ENCODE measurements at regions not wholly inside any gene's neighbourhood (a gene's known extent, or its start where the extent isn't known, plus 50 kb on each side); places are given as distances from the start of the nearest gene placed in this dataset.

GRCh38 chr9:91061506-91061905 is 259.9 kb downstream of the SYK start:
- no peak overlapping the region for H3K4me3 Mint-ChIP-seq
- peaks cover 0 to 4% of the 10 kb centered on the region in 2 donors for H3K27me3 Mint-ChIP-seq

GRCh38 chr9:91062281-91062680 is 260.7 kb downstream of the SYK start:
- Mint-ChIP-seq H3K4me1 (ENCODE audit: low read depth in 2 of 2) (peaks cover 21 to 26% of the 10 kb centered on the region in 2 donors), H3K27ac (peak overlapping the region in 1 of 2 donors; percentile 38), H3K36me3 (peaks cover 5% of the 10 kb centered on the region), H3K9me3 (no peaks in the 10 kb centered on the region), H3K4me3 (no peak overlapping the region), H3K27me3 (peaks cover 0 to 3% of the 10 kb centered on the region in 2 donors)
- no peak for DNase-seq (ENCODE audit: low spot score)
- no peak for ATAC-seq

More at GRCh38 chr9:91061506-91061905, 259.9 kb downstream of the SYK start:
- peak overlapping the region in 1 of 2 donors; percentile 84 for H3K27ac Mint-ChIP-seq
- DNase-seq (ENCODE audit: low spot score), result peak; percentile 23
- ATAC-seq, result no peak
- H3K9me3 Mint-ChIP-seq, result no peaks in the 10 kb centered on the region
- H3K36me3 Mint-ChIP-seq, result peaks cover 5% of the 10 kb centered on the region
- peaks cover 23 to 26% of the 10 kb centered on the region in 2 donors for H3K4me1 Mint-ChIP-seq (ENCODE audit: low read depth in 2 of 2)

- Mint-ChIP-seq H3K9me3 (no peaks in the 10 kb centered on the region), H3K4me1 (ENCODE audit: low read depth in 2 of 2) (peaks cover 16 to 26% of the 10 kb centered on the region in 2 donors), H3K27ac (no peak overlapping the region), H3K4me3 (no peak overlapping the region), H3K36me3 (peaks cover 5% of the 10 kb centered on the region), H3K27me3 (no peaks in the 10 kb centered on the region)
- ATAC-seq (no peak), DNase-seq (ENCODE audit: low spot score) (no peak)
These were observed 261.9 kb downstream of the SYK start for GRCh38 chr9:91063471-91063870.

- Mint-ChIP-seq H3K27ac (no peak overlapping the region), H3K36me3 (peaks cover 5% of the 10 kb centered on the region), H3K4me3 (no peak overlapping the region), H3K27me3 (no peaks in the 10 kb centered on the region), H3K4me1 (ENCODE audit: low read depth in 2 of 2) (peaks cover 21% of the 10 kb centered on the region in 2 donors), H3K9me3 (no peaks in the 10 kb centered on the region)
- ATAC-seq (no peak), DNase-seq (ENCODE audit: low spot score) (no peak)
These were observed 263.8 kb downstream of the SYK start for GRCh38 chr9:91065231-91066041.

GRCh38 chr9:91066042-91066415 is 264.4 kb downstream of the SYK start:
- H3K27me3 Mint-ChIP-seq, result no peaks in the 10 kb centered on the region
- DNase-seq (ENCODE audit: low spot score), result no peak
- ATAC-seq, result no peak
- H3K4me3 Mint-ChIP-seq, result no peak overlapping the region
- H3K4me1 Mint-ChIP-seq (ENCODE audit: low read depth in 2 of 2), result peaks cover 15% of the 10 kb centered on the region in 2 donors
- no peaks in the 10 kb centered on the region for H3K9me3 Mint-ChIP-seq
- peaks cover 5% of the 10 kb centered on the region for H3K36me3 Mint-ChIP-seq
- no peak overlapping the region for H3K27ac Mint-ChIP-seq

- Mint-ChIP-seq H3K36me3 (no peaks in the 10 kb centered on the region), H3K4me3 (no peak overlapping the region), H3K9me3 (no peaks in the 10 kb centered on the region), H3K27me3 (no peaks in the 10 kb centered on the region), H3K4me1 (ENCODE audit: low read depth in 2 of 2) (peaks cover 14 to 15% of the 10 kb centered on the region in 2 donors), H3K27ac (no peak overlapping the region)
- DNase-seq (ENCODE audit: low spot score), result no peak
- ATAC-seq, result no peak
These were observed 265.2 kb downstream of the SYK start for GRCh38 chr9:91066856-91067255.

GRCh38 chr9:91067306-91067860 is 265.8 kb downstream of the SYK start:
- ATAC-seq, result no peak
- no peak overlapping the region for H3K27ac Mint-ChIP-seq
- DNase-seq (ENCODE audit: low spot score), result no peak
- H3K36me3 Mint-ChIP-seq, result no peaks in the 10 kb centered on the region
- H3K4me1 Mint-ChIP-seq (ENCODE audit: low read depth in 2 of 2), result peaks cover 14 to 16% of the 10 kb centered on the region in 2 donors
- H3K9me3 Mint-ChIP-seq, result no peaks in the 10 kb centered on the region
- no peak overlapping the region for H3K4me3 Mint-ChIP-seq
- H3K27me3 Mint-ChIP-seq, result no peaks in the 10 kb centered on the region

GRCh38 chr9:91071184-91071990 is 269.8 kb downstream of the SYK start:
- DNase-seq (ENCODE audit: low spot score) (peak; percentile 76), ATAC-seq (peak; percentile 94 to 97)
- H3K9me3 Mint-ChIP-seq, result no peaks in the 10 kb centered on the region
- peak overlapping the region; percentile 77 to 85 for H3K27ac Mint-ChIP-seq
- peak overlapping the region; percentile 76 for H3K4me3 Mint-ChIP-seq
- H3K4me1 Mint-ChIP-seq (ENCODE audit: low read depth in 2 of 2), result peaks cover 10 to 16% of the 10 kb centered on the region in 2 donors
- H3K27me3 Mint-ChIP-seq, result no peaks in the 10 kb centered on the region
- H3K36me3 Mint-ChIP-seq, result no peaks in the 10 kb centered on the region

GRCh38 chr9:91073049-91073810 is 271.6 kb downstream of the SYK start:
- ATAC-seq, result no peak
- Mint-ChIP-seq H3K4me3 (no peak overlapping the region), H3K4me1 (ENCODE audit: low read depth in 2 of 2) (peaks cover 12 to 24% of the 10 kb centered on the region in 2 donors), H3K27me3 (no peaks in the 10 kb centered on the region), H3K36me3 (no peaks in the 10 kb centered on the region), H3K27ac (peak overlapping the region; percentile 21 to 85), H3K9me3 (no peaks in the 10 kb centered on the region)
- no peak for DNase-seq (ENCODE audit: low spot score)

GRCh38 chr9:91073811-91074771 is 272.5 kb downstream of the SYK start:
- Mint-ChIP-seq H3K27me3 (no peaks in the 10 kb centered on the region), H3K4me1 (ENCODE audit: low read depth in 2 of 2) (peaks cover 12 to 32% of the 10 kb centered on the region in 2 donors), H3K27ac (peak overlapping the region in 1 of 2 donors; percentile 60), H3K36me3 (no peaks in the 10 kb centered on the region), H3K4me3 (no peak overlapping the region), H3K9me3 (no peaks in the 10 kb centered on the region)
- no peak for ATAC-seq
- no peak for DNase-seq (ENCODE audit: low spot score)

GRCh38 chr9:91074866-91075265 is 273.2 kb downstream of the SYK start:
- H3K9me3 Mint-ChIP-seq, result no peaks in the 10 kb centered on the region
- DNase-seq (ENCODE audit: low spot score) (no peak), ATAC-seq (no peak)
- H3K36me3 Mint-ChIP-seq, result no peaks in the 10 kb centered on the region
- no peaks in the 10 kb centered on the region for H3K27me3 Mint-ChIP-seq
- H3K4me3 Mint-ChIP-seq, result no peak overlapping the region
- peaks cover 12 to 27% of the 10 kb centered on the region in 2 donors for H3K4me1 Mint-ChIP-seq (ENCODE audit: low read depth in 2 of 2)
- H3K27ac Mint-ChIP-seq, result peak overlapping the region in 1 of 2 donors; percentile 60

- H3K27ac Mint-ChIP-seq, result no peak overlapping the region
- H3K4me1 Mint-ChIP-seq (ENCODE audit: low read depth in 2 of 2), result peaks cover 12 to 26% of the 10 kb centered on the region in 2 donors
- ATAC-seq (no peak), DNase-seq (ENCODE audit: low spot score) (no peak)
- H3K9me3 Mint-ChIP-seq, result no peaks in the 10 kb centered on the region
- H3K27me3 Mint-ChIP-seq, result no peaks in the 10 kb centered on the region
- H3K4me3 Mint-ChIP-seq, result no peak overlapping the region
- H3K36me3 Mint-ChIP-seq, result no peaks in the 10 kb centered on the region
These were observed 273.7 kb downstream of the SYK start for GRCh38 chr9:91075279-91075678.
